B cell (primary cell): ENCODE measurements at regions not wholly inside any gene's neighbourhood (a gene's known extent, or its start where the extent isn't known, plus 50 kb on each side); places are given as distances from the start of the nearest gene placed in this dataset.

Experiments used
- ATAC-seq: fragments of 200-7000 bp; cut with Tn5 transposase; one replicate; pipeline ENCODE4 v1.10.0; 2021; ENCODE audit warnings: low read depth, mild to moderate bottlenecking, moderate number of reproducible peaks, moderate library complexity
- CTCF ChIA-PET: fragments of 350-600 bp; sonication (Branson Sonifier 250); formaldehyde crosslinking; loops from one replicate; lab custom pipeline; 2021; ENCODE audit warnings: antibody characterized with exemption, inconsistent platforms; lab: Charles Lee
- POLR2A ChIA-PET: fragments of 350-600 bp; sonication (Branson Sonifier 250); formaldehyde crosslinking; loops from one replicate; lab custom pipeline; 2021; ENCODE audit warnings: antibody characterized with exemption; lab: Charles Lee
- DNase-seq: peaks from one replicate; pipeline ENCODE4 v3.0.0; 2013
- H2AFZ ChIP-seq: 2 replicates; pipeline ENCODE4 v1.6.1; 2012; ENCODE audit warnings: mild to moderate bottlenecking, low read depth, low read length; ENCODE audit not compliant: insufficient read depth, poor library complexity, severe bottlenecking
- H3K27ac ChIP-seq, 2 donors: 1 replicate in 1 of 2; 2 replicates in 1 of 2; pipeline ENCODE4 v1.5.1; 2012 to 2013; ENCODE audit warnings: low read length in 2 of 2, mild to moderate bottlenecking in 2 of 2, moderate library complexity in 1 of 2
- H3K27me3 ChIP-seq, 4 experiments: fragments of 200-600 bp in 1 of 4; sonication (generic) in 1 of 4; replicated peaks in 1 of 4; 1 replicate in 2 of 4; 2 replicates in 2 of 4; pipeline versions ENCODE4 v1.6.1 to v1.7.0; 2013 to 2016; ENCODE audit warnings: low read length in 3 of 4, mild to moderate bottlenecking in 2 of 4, mixed read lengths in 1 of 4, moderate library complexity in 1 of 4; ENCODE audit not compliant: insufficient read depth in 4 of 4, control insufficient read depth in 3 of 4; ENCODE audit errors: control extremely low read depth in 1 of 4
- H3K36me3 ChIP-seq, 2 experiments: replicated peaks in 1 of 2; 1 replicate in 1 of 2; 2 replicates in 1 of 2; pipeline versions ENCODE4 v1.6.1 to v1.7.1; 2013; ENCODE audit warnings: low read length in 1 of 2; ENCODE audit not compliant: insufficient read depth in 2 of 2, control insufficient read depth in 1 of 2; ENCODE audit errors: control extremely low read depth in 1 of 2, extremely low read depth in 1 of 2
- H3K4me1 ChIP-seq, 2 donors: fragments of 200-600 bp in 1 of 2; sonication (generic) in 1 of 2; 1 replicate in 1 of 2; 2 replicates in 1 of 2; pipeline versions ENCODE4 v1.5.1 to v1.6.1; 2013 to 2017; ENCODE audit warnings: low read length in 2 of 2; ENCODE audit not compliant: control insufficient read depth in 2 of 2, insufficient read depth in 2 of 2
- H3K4me2 ChIP-seq: replicated peaks from 2 replicates; pipeline ENCODE3; 2012; ENCODE audit warnings: mild to moderate bottlenecking, low read depth, low read length; ENCODE audit not compliant: poor library complexity, severe bottlenecking
- H3K4me3 ChIP-seq, 5 experiments: fragments of 200-600 bp in 1 of 5; sonication (generic) in 1 of 5; 1 replicate in 3 of 5; 2 replicates in 2 of 5; pipeline versions ENCODE4 v1.5.1 to v1.7.0; 2011 to 2016; ENCODE audit warnings: low read length in 4 of 5, mild to moderate bottlenecking in 4 of 5, low read depth in 2 of 5, control low read depth in 1 of 5, moderate library complexity in 1 of 5; ENCODE audit not compliant: insufficient read depth in 1 of 5; ENCODE audit errors: control extremely low read depth in 1 of 5, extremely low read depth in 1 of 5
- H3K79me2 ChIP-seq: fragments of 200-600 bp; sonication (generic); one replicate; pipeline ENCODE4 v1.6.0; 2016; ENCODE audit warnings: low read length; ENCODE audit not compliant: control insufficient read depth, insufficient read depth
- H3K9ac ChIP-seq: fragments of 200-600 bp; sonication (generic); 2 replicates; pipeline ENCODE4 v1.6.1; 2017; ENCODE audit warnings: mild to moderate bottlenecking, low read length, moderate library complexity
- H3K9me3 ChIP-seq, 3 donors: one replicate each; pipeline versions ENCODE4 v1.6.1 to v1.7.1; 2013; ENCODE audit warnings: low read length in 2 of 3; ENCODE audit not compliant: control insufficient read depth in 2 of 3, insufficient read depth in 1 of 3; ENCODE audit errors: control extremely low read depth in 1 of 3
- H4K20me1 ChIP-seq: 2 replicates; pipeline ENCODE4 v1.6.0; 2012; ENCODE audit warnings: mild to moderate bottlenecking, low read length; ENCODE audit not compliant: insufficient read depth, control insufficient read depth, poor library complexity, severe bottlenecking
- H3K27ac Mint-ChIP-seq: one replicate; pipeline ENCODE4 v1.8.0; 2021; ENCODE audit warnings: mixed read lengths
- H3K27me3 Mint-ChIP-seq: one replicate; pipeline ENCODE4 v1.8.0; 2021; ENCODE audit warnings: mixed read lengths
- H3K4me1 Mint-ChIP-seq: one replicate; pipeline ENCODE4 v1.8.0; 2021; ENCODE audit warnings: mixed read lengths
- H3K4me3 Mint-ChIP-seq: one replicate; pipeline ENCODE4 v1.8.0; 2021; ENCODE audit warnings: mixed read lengths
- H3K9me3 Mint-ChIP-seq: one replicate; pipeline ENCODE4 v1.8.0; 2022; ENCODE audit warnings: mixed read lengths; ENCODE audit not compliant: insufficient read depth
- CTCF ChIP-seq: fragments of 200-600 bp; IDR thresholded peaks from one replicate; pipeline ENCODE4 v1.8.0; 2022; ENCODE audit warnings: antibody characterized with exemption, mild to moderate bottlenecking
- EZH2 ChIP-seq: IDR thresholded peaks from 2 replicates; pipeline ENCODE4 v1.6.1; 2012; ENCODE audit warnings: borderline replicate concordance, low read depth, mild to moderate bottlenecking, moderate library complexity, low read length; ENCODE audit not compliant: insufficient read depth, poor library complexity, severe bottlenecking
- WGBS: methylation state at CpG from one replicate; pipeline ENCODE4 v1.1.5; 2013; ENCODE audit warnings: missing lambda C conversion rate; ENCODE audit not compliant: insufficient coverage; 5-methylcytosine and 5-hydroxymethylcytosine counted together
- intact Hi-C: fragments of 100-400 bp; cut with micrococcal nuclease; formaldehyde crosslinking; loops from one replicate; pipeline ENCODE4 v1.10.0; 2022

- Mint-ChIP-seq H3K27ac (no peak overlapping the region), H3K4me1 (no peaks in the 10 kb centered on the region), H3K27me3 (peaks cover under 1% of the 10 kb centered on the region), H3K9me3 (no peaks in the 10 kb centered on the region), H3K4me3 (no peak overlapping the region)
- no peak overlapping the region for H3K27ac ChIP-seq
- intact Hi-C loops = no loop called here
- H3K4me3 ChIP-seq = no peak overlapping the region
- no peaks in the 10 kb centered on the region for H4K20me1 ChIP-seq
- no peaks in the 10 kb centered on the region for H3K4me1 ChIP-seq
- no peaks in the 10 kb centered on the region for H3K9me3 ChIP-seq
- DNase-seq = no peak
- no peak for ATAC-seq
- H3K9ac ChIP-seq = no peak overlapping the region
- POLR2A ChIA-PET = no interaction called here
- no peak overlapping the region for H2AFZ ChIP-seq
- no peaks in the 10 kb centered on the region for H3K27me3 ChIP-seq
- H3K36me3 ChIP-seq = no peaks in the 10 kb centered on the region
- H3K79me2 ChIP-seq = no peaks in the 10 kb centered on the region
- 95% methylated on average over 3 of the region's 4 CpGs for WGBS
- no peak overlapping the region for H3K4me2 ChIP-seq
- CTCF ChIA-PET = no interaction called here
- TF ChIP-seq EZH2 = no peak
- TF ChIP-seq CTCF = no peak
Measured at GRCh38 chr4:138901177-138901576, 114.4 kb upstream of the NOCT start.

- peaks cover 7% of the 10 kb centered on the region for H3K27me3 Mint-ChIP-seq
- Histone ChIP-seq H3K4me2 (no peak overlapping the region), H3K79me2 (no peaks in the 10 kb centered on the region), H3K36me3 (no peaks in the 10 kb centered on the region), H3K4me1 (no peaks in the 10 kb centered on the region), H3K27ac (no peak overlapping the region), H3K27me3 (no peaks in the 10 kb centered on the region), H2AFZ (no peak overlapping the region), H4K20me1 (no peaks in the 10 kb centered on the region), H3K9me3 (no peaks in the 10 kb centered on the region), H3K9ac (no peak overlapping the region), H3K4me3 (no peak overlapping the region)
- intact Hi-C loops = no loop called here
- no peak for TF ChIP-seq CTCF
- TF ChIP-seq EZH2 = no peak
- no peaks in the 10 kb centered on the region for H3K9me3 Mint-ChIP-seq
- no peak overlapping the region for H3K27ac Mint-ChIP-seq
- no peak overlapping the region for H3K4me3 Mint-ChIP-seq
- ATAC-seq (no peak), DNase-seq (no peak)
- H3K4me1 Mint-ChIP-seq = no peaks in the 10 kb centered on the region
- 75% methylated on average over 1 of the region's 3 CpGs for WGBS
- POLR2A ChIA-PET = no interaction called here
- CTCF ChIA-PET = interaction anchor here (1.0 kb wide), 1 partner anchor 17 kb away, joined by 3 read pairs; no protein-coding TSS in a partner anchor
Measured at GRCh38 chr4:138899999-138900398, 115.6 kb upstream of the NOCT start.
